IPS-18c (cell line): ENCODE measurements at regions not wholly inside any gene's neighbourhood (a gene's known extent, or its start where the extent isn't known, plus 50 kb on each side); places are given as distances from the start of the nearest gene placed in this dataset.

ENCODE experiments used
- H3K4me3 ChIP-seq: 2 replicates; pipeline ENCODE4 v1.7.0; 2013; ENCODE audit warnings: low read depth, mild to moderate bottlenecking, low read length, moderate library complexity; ENCODE audit not compliant: insufficient read depth
- H3K9me3 ChIP-seq: one replicate; pipeline ENCODE4 v1.6.1; 2013; ENCODE audit warnings: mild to moderate bottlenecking, low read length, moderate library complexity; ENCODE audit not compliant: control insufficient read depth, insufficient read depth

DNA sequence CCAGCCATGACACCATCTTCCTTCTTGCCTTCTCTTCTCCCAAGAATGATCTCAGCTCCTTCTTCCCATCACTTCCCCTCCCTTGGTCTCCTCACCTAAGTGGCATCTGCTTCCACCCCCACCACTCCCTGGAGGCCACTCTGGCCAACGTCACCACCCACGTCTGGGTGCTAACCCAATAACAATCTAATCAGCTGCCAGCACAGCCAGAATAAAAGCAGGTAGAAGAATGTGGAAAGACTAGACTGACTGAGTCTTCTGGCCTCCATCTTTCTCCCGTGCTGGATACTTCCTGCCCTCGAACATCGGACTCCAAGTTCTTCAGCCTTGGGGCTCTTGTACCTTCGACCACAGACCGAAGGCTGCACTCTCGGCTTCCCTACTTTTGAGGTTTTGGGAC lies 245.3 kb upstream of the CSF3R start:
- no peak overlapping the region for H3K4me3 ChIP-seq
- H3K9me3 ChIP-seq = no peaks in the 10 kb centered on the region

- H3K4me3 ChIP-seq = no peak overlapping the region
Measured at GRCh38 chr1:36725151-36725550, 242.4 kb upstream of the CSF3R start.

GRCh38 chr1:36723813-36724212 lies 241.1 kb upstream of the CSF3R start:
- Histone ChIP-seq H3K4me3 (no peak overlapping the region), H3K9me3 (no peaks in the 10 kb centered on the region)

More at GRCh38 chr1:36725151-36725550, 242.4 kb upstream of the CSF3R start:
- H3K9me3 ChIP-seq = no peaks in the 10 kb centered on the region

GRCh38 chr1:36722871-36723270 lies 240.2 kb upstream of the CSF3R start:
- H3K4me3 ChIP-seq = no peak overlapping the region

GRCh38 chr1:36721261-36721660 lies 238.5 kb upstream of the CSF3R start:
- H3K4me3 ChIP-seq = no peak overlapping the region

More at GRCh38 chr1:36722871-36723270, 240.2 kb upstream of the CSF3R start:
- no peaks in the 10 kb centered on the region for H3K9me3 ChIP-seq

DNA sequence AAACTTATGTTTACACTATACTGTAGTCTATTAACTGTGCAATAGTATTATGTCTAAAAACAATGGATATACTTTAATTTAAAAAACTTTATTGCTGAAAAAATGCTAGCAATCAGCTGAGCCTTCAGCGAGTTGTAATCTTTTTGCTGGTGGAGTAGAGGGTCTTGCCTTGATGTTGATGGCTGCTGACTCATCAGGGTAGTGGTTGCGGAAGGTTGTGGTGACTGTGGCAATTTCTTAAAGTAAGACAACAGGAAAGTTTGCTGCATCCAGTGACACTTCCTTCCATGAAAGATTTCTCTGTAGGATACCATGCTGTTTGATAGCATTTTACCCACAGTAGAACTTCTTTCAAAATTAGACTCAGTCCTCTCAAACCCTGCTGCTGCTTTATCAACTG lies 234.7 kb upstream of the CSF3R start:
- no peak overlapping the region for H3K4me3 ChIP-seq
- H3K9me3 ChIP-seq = no peaks in the 10 kb centered on the region

More at GRCh38 chr1:36721261-36721660, 238.5 kb upstream of the CSF3R start:
- H3K9me3 ChIP-seq = no peaks in the 10 kb centered on the region

GRCh38 chr1:36715797-36716196 lies 233.1 kb upstream of the CSF3R start:
- H3K9me3 ChIP-seq = no peaks in the 10 kb centered on the region
- H3K4me3 ChIP-seq = no peak overlapping the region

- no peak overlapping the region for H3K4me3 ChIP-seq
- no peaks in the 10 kb centered on the region for H3K9me3 ChIP-seq
Measured at GRCh38 chr1:36714301-36714700, 231.6 kb upstream of the CSF3R start.

DNA sequence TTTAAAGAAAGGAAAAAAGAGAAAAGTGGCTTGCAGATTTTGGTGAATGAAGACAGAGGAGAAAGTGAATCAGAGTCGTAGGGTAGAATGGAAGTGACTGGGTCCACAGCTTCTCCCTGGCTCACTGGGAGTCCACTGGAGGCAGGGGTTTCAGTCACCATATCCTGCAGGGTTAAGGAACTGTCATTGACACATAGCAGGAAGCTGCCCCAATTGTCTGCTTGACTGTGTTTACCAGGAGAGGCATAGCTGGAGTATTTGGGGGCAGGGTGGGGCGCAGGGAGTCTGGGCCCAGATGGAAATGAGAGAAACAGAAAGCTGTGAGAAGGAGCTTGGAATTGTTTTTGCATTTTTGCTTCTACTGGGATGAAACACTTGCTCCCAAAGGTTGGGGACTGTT lies 228.8 kb upstream of the CSF3R start:
- peaks cover 4% of the 10 kb centered on the region for H3K9me3 ChIP-seq
- no peak overlapping the region for H3K4me3 ChIP-seq

- H3K4me3 ChIP-seq = no peak overlapping the region
- H3K9me3 ChIP-seq = peaks cover 4% of the 10 kb centered on the region
Measured at GRCh38 chr1:36710951-36711350, 228.2 kb upstream of the CSF3R start.

- Histone ChIP-seq H3K9me3 (peaks cover 4% of the 10 kb centered on the region), H3K4me3 (no peak overlapping the region)
Measured at GRCh38 chr1:36709869-36710481, 227.3 kb upstream of the CSF3R start.

GRCh38 chr1:36708587-36708986 lies 225.9 kb upstream of the CSF3R start:
- Histone ChIP-seq H3K4me3 (no peak overlapping the region), H3K9me3 (peaks cover 4% of the 10 kb centered on the region)

- H3K4me3 ChIP-seq = no peak overlapping the region
- H3K9me3 ChIP-seq = peaks cover 4% of the 10 kb centered on the region
Measured at GRCh38 chr1:36707221-36707620, 224.5 kb upstream of the CSF3R start.

DNA sequence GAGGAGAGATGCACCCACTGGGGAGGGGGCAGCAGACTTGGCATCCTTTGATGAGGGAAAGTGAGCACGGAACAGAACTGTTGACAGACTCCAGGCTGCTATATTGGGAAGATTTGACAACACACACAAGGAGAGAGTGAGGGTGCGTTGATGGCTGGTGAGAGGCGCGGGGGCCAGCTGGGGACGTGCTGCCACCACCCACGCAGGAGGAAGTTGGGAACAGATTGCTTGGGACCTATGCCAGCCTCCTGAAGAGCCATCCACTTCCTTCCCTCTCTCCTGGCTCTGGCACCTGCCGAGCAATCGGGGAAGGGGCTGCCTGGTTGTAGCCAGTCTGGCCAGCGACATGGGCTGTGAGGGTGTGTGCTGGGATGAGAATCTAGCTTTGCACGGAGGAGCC lies 223.7 kb upstream of the CSF3R start:
- Histone ChIP-seq H3K9me3 (peaks cover 4% of the 10 kb centered on the region), H3K4me3 (no peak overlapping the region)

GRCh38 chr1:36705629-36706028 lies 222.9 kb upstream of the CSF3R start:
- H3K4me3 ChIP-seq = no peak overlapping the region

DNA sequence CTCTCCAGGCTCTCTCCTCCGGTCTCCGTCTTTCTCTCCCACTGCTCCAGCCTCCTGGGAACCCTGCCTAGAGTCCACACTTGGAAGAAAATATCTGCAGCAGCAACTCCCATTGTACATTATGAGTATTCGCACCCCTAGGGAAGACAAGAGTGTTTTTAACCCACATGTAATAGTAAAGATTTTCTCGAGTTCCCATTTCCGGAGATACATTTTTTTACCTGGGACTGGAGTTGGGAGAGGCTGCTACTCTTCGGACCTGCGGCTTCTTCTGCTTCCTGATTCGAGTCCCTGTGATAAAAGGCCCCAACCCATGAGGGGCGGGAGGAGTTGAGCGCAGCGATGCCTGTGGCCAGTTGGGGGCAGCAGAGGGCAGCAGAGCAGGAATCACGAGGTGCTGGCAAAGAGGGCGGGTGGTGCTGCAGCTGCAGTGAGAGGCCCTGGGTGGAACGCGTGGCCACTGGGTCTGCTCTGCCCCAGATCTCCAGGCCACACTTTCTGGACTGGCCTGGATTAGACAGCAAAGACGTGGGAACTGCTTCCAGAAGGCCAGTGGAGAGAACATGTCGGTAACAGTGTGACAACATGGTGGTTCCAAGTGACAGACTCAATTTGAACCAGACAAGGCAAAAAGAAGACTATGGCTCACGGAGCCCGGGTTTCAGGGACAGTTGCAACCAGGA lies 221.0 kb upstream of the CSF3R start:
- H3K9me3 ChIP-seq = peaks cover 4% of the 10 kb centered on the region

More at GRCh38 chr1:36705629-36706028, 222.9 kb upstream of the CSF3R start:
- peaks cover 4% of the 10 kb centered on the region for H3K9me3 ChIP-seq

DNA sequence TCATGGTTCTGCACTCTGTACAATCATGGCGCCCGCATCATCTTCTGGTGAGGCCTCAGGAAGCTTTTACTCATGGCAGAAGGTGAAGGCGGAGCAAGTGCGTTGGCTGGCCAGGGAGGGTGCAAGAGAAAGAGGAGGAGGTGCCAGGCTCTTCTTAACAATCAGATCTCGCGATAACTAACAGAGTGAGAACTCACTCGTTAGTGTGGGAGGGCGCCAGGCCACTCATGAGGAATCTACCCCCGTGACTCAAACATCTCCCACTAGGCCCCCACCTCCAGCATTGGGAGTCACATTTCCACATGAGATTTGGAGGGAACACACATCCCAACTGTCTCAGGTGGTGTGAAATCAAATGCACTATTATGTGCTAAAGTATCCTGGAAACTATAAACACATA lies 220.2 kb upstream of the CSF3R start:
- Histone ChIP-seq H3K4me3 (no peak overlapping the region), H3K9me3 (no peaks in the 10 kb centered on the region)

More for the DNA sequence above, 221.0 kb upstream of the CSF3R start:
- H3K4me3 ChIP-seq = no peak overlapping the region

DNA sequence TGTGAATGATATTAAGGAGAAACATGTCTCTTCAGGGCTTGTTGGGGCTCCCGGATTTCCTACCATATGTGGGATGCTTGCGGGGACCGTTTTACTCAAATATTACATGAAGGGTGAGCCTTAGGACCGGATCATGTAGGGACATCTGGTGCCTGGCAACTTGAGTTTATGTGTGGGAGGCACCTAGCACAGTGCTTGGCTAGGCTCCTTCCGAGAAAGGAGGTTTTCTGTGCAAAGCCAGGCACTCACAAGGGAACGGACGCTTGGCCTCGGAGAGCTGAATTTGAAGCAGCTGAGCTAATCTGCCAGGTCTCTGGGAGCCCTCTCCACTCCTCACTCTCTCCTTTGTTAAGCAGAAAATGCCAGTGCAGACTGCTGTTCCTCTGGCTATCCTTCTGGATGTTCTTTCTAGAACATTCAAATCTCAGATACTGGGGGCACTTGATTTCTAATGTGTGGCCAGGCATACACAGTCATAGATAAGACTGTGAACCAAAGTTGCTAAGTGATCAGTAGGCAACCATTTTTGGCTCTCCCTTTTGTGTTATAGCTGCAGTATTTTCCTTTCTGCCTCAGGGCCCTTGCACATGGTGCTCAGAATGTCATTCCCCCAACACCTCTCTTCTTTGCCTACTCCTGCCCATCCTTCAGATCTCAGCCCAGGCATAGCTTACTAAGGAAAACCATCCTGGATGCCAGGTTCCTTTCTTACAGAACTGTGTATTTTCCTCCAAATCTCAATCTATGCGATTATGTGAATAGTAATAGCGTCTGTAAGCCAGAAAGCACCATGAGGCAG lies 216.6 kb upstream of the CSF3R start:
- Histone ChIP-seq H3K9me3 (no peaks in the 10 kb centered on the region), H3K4me3 (no peak overlapping the region)
